GM23248 (cell line): ENCODE measurements at regions not wholly inside any gene's neighbourhood (a gene's known extent, or its start where the extent isn't known, plus 50 kb on each side); places are given as distances from the start of the nearest gene placed in this dataset.
A peak's percentile ranks its signal among the peaks of the same experiment; 100 is the strongest.

Experiments used
- DNase-seq: peaks from one replicate; pipeline ENCODE4 v3.0.0-alpha.2; 2015
- H2AFZ ChIP-seq: fragments of 200-600 bp; sonication (generic); 2 replicates; pipeline ENCODE4 v1.6.1; 2016; ENCODE audit warnings: antibody characterized with exemption
- H3F3A ChIP-seq: fragments of 200-600 bp; sonication (generic); 2 replicates; pipeline ENCODE4 v1.6.1; 2016; ENCODE audit warnings: mild to moderate bottlenecking, antibody characterized with exemption, mixed run types; ENCODE audit not compliant: insufficient read depth
- H3K27ac ChIP-seq: fragments of 200-600 bp; sonication (generic); 2 replicates; pipeline ENCODE4 v1.5.1; 2016; ENCODE audit warnings: mild to moderate bottlenecking
- H3K27me3 ChIP-seq: fragments of 200-600 bp; sonication (generic); replicated peaks from 2 replicates; pipeline ENCODE4 v1.6.1; 2016; ENCODE audit warnings: mild to moderate bottlenecking; ENCODE audit not compliant: insufficient read depth
- H3K36me3 ChIP-seq: fragments of 200-600 bp; sonication (generic); 2 replicates; pipeline ENCODE4 v1.6.1; 2016; ENCODE audit warnings: low read depth, mild to moderate bottlenecking
- H3K4me1 ChIP-seq: fragments of 200-600 bp; sonication (generic); 2 replicates; pipeline ENCODE4 v1.6.1; 2016; ENCODE audit warnings: mild to moderate bottlenecking; ENCODE audit not compliant: insufficient read depth
- H3K4me2 ChIP-seq: fragments of 200-600 bp; sonication (generic); one replicate; pipeline ENCODE4 v1.6.1; 2016; ENCODE audit warnings: mild to moderate bottlenecking; ENCODE audit not compliant: unreplicated experiment
- H3K4me3 ChIP-seq: fragments of 200-600 bp; sonication (generic); 2 replicates; pipeline ENCODE4 v1.5.1; 2016; ENCODE audit warnings: mild to moderate bottlenecking
- H3K79me2 ChIP-seq: fragments of 200-600 bp; sonication (generic); 2 replicates; pipeline ENCODE4 v1.6.1; 2016; ENCODE audit warnings: mild to moderate bottlenecking; ENCODE audit not compliant: insufficient read depth
- H3K9ac ChIP-seq: fragments of 200-600 bp; sonication (generic); 2 replicates; pipeline ENCODE4 v1.6.1; 2016; ENCODE audit warnings: mild to moderate bottlenecking
- H3K9me2 ChIP-seq: fragments of 200-600 bp; sonication (generic); 2 replicates; pipeline ENCODE4 v1.6.1; 2016; ENCODE audit warnings: mixed run types, mild to moderate bottlenecking, moderate library complexity; ENCODE audit not compliant: insufficient read depth
- H3K9me3 ChIP-seq: fragments of 200-600 bp; sonication (generic); one replicate; pipeline ENCODE4 v1.6.1; 2017; ENCODE audit warnings: low read depth
- H4K20me1 ChIP-seq: fragments of 200-600 bp; sonication (generic); 2 replicates; pipeline ENCODE4 v1.6.0; 2016; ENCODE audit not compliant: insufficient read depth
- EZH2 ChIP-seq: fragments of 200-600 bp; sonication (generic); IDR thresholded peaks from 2 replicates; pipeline ENCODE4 v1.6.1; 2018; ENCODE audit warnings: antibody characterized with exemption, mild to moderate bottlenecking; ENCODE audit not compliant: insufficient read depth, poor library complexity, severe bottlenecking
- EZH2phosphoT487 ChIP-seq: fragments of 200-600 bp; sonication (generic); IDR thresholded peaks from 2 replicates; pipeline ENCODE4 v1.6.1; 2018; ENCODE audit warnings: antibody characterized with exemption, moderate library complexity, mild to moderate bottlenecking, low read depth; ENCODE audit not compliant: insufficient read depth
- WGBS, 2 experiments: methylation state at CpG; one replicate each; pipeline ENCODE4 v1.1.6; 2015 to 2017; ENCODE audit warnings: low lambda C conversion rate in 2 of 2, low coverage in 1 of 2; ENCODE audit errors: missing lambda C conversion rate in 2 of 2; 5-methylcytosine and 5-hydroxymethylcytosine counted together
- in situ Hi-C: fragments of 300-500 bp; cut with MboI; formaldehyde crosslinking; loops from 2 replicates; pipeline ENCODE4 v1.15.0; 2020

DNA sequence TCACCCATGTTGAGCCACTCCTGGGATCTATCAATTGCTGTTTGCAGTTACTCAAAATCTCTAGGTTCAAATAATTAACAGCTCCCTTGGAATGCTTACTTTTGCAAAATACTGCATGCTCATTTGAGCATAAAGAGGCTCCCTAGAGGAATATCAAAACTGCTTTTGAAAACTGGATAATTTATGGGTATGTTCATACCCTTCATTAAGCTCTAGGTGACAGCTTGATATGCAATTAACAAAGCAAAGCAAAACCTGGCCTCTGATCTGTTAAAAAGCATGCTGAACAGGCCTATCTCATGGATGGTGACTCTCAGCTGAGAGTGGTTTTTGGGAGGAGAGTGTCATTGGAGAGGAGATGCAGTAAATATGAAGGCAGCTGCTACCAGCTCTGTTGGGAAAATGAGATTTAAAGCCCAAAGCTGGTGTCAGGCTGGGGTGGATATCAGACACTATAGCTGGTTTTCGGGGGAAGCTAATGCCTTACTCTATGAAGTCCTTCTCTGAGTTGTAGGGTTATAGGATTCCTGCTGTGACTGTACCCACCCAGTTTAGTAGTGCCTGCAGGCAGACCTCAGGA, 110.9 kb downstream of the RASSF10 start:
- H3K4me2 ChIP-seq = peak overlapping the region; percentile 65
- peaks cover 50% of the 10 kb centered on the region for H3F3A ChIP-seq
- H3K4me1 ChIP-seq = peaks cover 45% of the 10 kb centered on the region
- no peaks in the 10 kb centered on the region for H3K9me2 ChIP-seq
- TF ChIP-seq EZH2 (no peak), EZH2phosphoT487 (no peak)
- in situ Hi-C loops = no loop called here
- H3K9me3 ChIP-seq = no peaks in the 10 kb centered on the region
- H3K36me3 ChIP-seq = no peaks in the 10 kb centered on the region; the same call in 1 of the 2 replicates
- H3K4me3 ChIP-seq = peak overlapping the region; percentile 41
- H2AFZ ChIP-seq = peak overlapping the region; percentile 29; the same call in 1 of the 2 replicates
- 6 to 18% methylated on average over 1 of the region's 1 CpG for WGBS, 2 experiments
- no peaks in the 10 kb centered on the region for H3K79me2 ChIP-seq
- peak overlapping the region; percentile 34 for H3K9ac ChIP-seq
- H3K27ac ChIP-seq = peak overlapping the region; percentile 80
- H4K20me1 ChIP-seq = no peaks in the 10 kb centered on the region
- H3K27me3 ChIP-seq = no peaks in the 10 kb centered on the region
- peak; percentile 38 for DNase-seq

DNA sequence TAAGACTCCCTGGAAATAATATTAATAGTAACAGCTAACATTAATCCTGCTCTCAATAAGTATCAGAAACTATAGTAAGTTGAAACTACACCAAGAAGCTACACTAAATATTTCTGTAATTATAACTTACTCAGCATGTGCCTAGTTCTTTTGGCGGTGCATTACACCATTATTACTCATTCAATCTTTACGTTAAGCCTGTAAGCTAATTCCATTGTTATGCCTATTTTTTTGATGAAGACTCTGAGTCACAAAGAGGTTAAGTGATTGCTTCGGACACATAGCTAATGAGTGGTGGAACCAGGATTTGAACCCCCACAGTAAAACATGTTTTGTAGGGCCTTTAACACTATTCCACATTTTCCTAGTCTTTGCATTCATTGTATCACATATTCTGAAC, 111.6 kb downstream of the RASSF10 start:
- H3K4me1 ChIP-seq = peaks cover 45% of the 10 kb centered on the region

DNA sequence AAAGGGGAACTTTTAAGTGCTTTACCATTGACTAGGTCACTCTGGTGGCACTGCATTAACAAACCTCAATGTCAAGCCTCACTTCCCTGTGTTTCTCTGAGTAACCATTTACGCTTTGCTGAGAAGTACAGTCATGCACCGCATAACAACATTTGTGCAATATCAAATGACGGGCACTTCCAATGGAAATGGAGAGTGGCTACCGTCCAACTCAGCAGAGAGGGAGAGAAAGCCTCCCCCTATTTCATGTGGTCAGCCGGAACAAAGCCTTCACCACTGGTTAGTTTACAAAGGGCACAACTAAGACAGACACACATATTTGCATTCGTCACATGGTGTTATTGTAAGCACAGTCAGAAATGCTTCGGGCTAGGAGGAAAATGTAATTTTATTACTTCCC, 117.3 kb downstream of the RASSF10 start:
- Histone ChIP-seq H3K27me3 (no peaks in the 10 kb centered on the region), H3F3A (peaks cover under 1% of the 10 kb centered on the region; the same call in 1 of the 2 replicates), H4K20me1 (no peaks in the 10 kb centered on the region), H3K4me3 (no peak overlapping the region), H3K4me2 (no peak overlapping the region), H3K27ac (no peak overlapping the region), H3K9me2 (no peaks in the 10 kb centered on the region), H2AFZ (no peak overlapping the region), H3K79me2 (no peaks in the 10 kb centered on the region), H3K9ac (no peak overlapping the region), H3K4me1 (no peaks in the 10 kb centered on the region; the same call in 1 of the 2 replicates), H3K36me3 (no peaks in the 10 kb centered on the region; the same call in 1 of the 2 replicates), H3K9me3 (peaks cover 3% of the 10 kb centered on the region)
- WGBS, 2 experiments = 86 to 87% methylated on average over 7 of the region's 7 CpGs
- no peak for TF ChIP-seq EZH2phosphoT487
- no peak for TF ChIP-seq EZH2
- in situ Hi-C loops = no loop called here
- no peak for DNase-seq

More for the DNA sequence above, 111.6 kb downstream of the RASSF10 start:
- Histone ChIP-seq H3K4me3 (peak overlapping the region; percentile 41), H2AFZ (peak overlapping the region; percentile 29; the same call in 1 of the 2 replicates), H3K9ac (peak overlapping the region; percentile 34; the same call in 1 of the 2 replicates), H3K36me3 (no peaks in the 10 kb centered on the region; the same call in 1 of the 2 replicates), H3K9me2 (no peaks in the 10 kb centered on the region), H4K20me1 (no peaks in the 10 kb centered on the region), H3K27ac (peak overlapping the region; percentile 80), H3K79me2 (no peaks in the 10 kb centered on the region), H3K27me3 (no peaks in the 10 kb centered on the region), H3K9me3 (peaks cover 2% of the 10 kb centered on the region), H3K4me2 (peak overlapping the region; percentile 65), H3F3A (peaks cover 50% of the 10 kb centered on the region)
- peak; percentile 80 for DNase-seq
- in situ Hi-C loops = no loop called here
- TF ChIP-seq EZH2phosphoT487 (no peak), EZH2 (no peak)
- whole genome bisulfite sequencing, 2 experiments = 1 to 2% methylated on average over 2 to 3 of the region's 3 CpGs

DNA sequence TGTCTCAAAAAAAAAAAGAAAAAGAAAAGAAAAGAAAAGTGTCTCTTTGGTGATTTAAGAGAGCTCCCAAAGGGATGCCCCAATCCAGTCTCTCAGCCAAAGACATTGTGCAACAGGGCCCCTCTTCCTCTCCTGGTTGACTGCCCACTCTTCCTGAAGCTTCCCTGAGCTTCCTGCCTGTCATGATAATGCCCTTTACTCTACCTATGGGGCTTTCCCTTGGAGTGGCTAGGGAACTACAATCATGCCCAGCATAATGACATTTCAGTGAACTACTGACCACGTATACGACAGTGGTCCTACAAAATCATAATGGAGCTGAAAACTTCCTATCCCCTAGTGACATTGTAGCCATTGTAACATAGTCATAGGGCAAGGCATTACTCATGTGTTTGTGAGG, 118.0 kb downstream of the RASSF10 start:
- Histone ChIP-seq H3K27me3 (no peaks in the 10 kb centered on the region), H3K9me3 (peaks cover 3% of the 10 kb centered on the region), H3F3A (no peaks in the 10 kb centered on the region), H3K4me1 (no peaks in the 10 kb centered on the region), H3K9me2 (no peaks in the 10 kb centered on the region), H4K20me1 (no peaks in the 10 kb centered on the region), H3K9ac (no peak overlapping the region), H3K79me2 (no peaks in the 10 kb centered on the region), H3K36me3 (no peaks in the 10 kb centered on the region; the same call in 1 of the 2 replicates), H3K4me2 (no peak overlapping the region), H3K27ac (no peak overlapping the region), H3K4me3 (no peak overlapping the region), H2AFZ (no peak overlapping the region)
- no peak for TF ChIP-seq EZH2
- no peak for TF ChIP-seq EZH2phosphoT487
- DNase-seq = no peak
- in situ Hi-C loops = no loop called here
- 98 to 100% methylated on average over 2 of the region's 2 CpGs for WGBS, 2 experiments
